Kidney capillary endothelial cell (primary cell): ENCODE measurements at regions not wholly inside any gene's neighbourhood (a gene's known extent, or its start where the extent isn't known, plus 50 kb on each side); places are given as distances from the start of the nearest gene placed in this dataset.

Experiments
- DNase-seq: peaks from one replicate; pipeline ENCODE4 v3.0.0-alpha.2; 2018; ENCODE audit warnings: low spot score

DNA sequence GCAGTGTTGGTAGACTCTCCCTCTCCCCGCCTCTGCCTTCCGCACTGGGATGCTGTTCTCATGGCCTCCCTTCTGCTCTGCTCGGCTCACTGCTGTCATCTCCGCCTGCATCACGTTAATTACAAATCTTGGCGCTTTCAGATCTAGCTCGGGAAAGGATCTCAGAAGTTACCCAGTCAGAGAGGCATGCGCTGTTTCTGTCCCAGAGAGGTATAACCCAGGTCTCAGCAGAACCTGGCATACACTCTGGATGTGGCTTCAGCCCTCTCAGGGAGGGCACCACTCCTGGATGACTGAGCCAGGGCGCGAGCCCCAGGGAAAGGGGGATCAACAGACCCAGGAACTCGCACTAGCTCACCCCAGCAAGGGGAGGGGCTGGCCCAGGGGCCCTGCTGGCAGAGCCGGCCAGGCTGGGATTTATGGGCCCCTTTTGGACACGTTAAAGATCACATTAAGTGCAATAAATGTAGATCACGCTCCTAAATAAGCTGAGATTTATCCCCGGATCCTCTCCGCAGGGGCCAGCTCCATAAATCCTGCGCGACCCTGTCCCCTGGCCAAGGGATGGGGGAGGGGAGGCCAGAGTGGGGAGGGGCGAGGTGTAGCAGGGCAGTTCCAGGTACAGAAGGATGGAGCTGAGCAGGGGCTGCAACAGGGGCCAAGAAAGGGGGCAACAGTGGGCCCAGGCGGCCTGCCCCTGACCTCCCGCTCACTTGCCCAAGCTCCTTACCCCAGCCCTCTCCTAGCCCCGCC, 101.3 kb upstream of the ZBTB40 start:
- DNase-seq: no peak

GRCh38 chr1:22350924-22351767, 100.5 kb upstream of the ZBTB40 start:
- no peak for DNase-seq

- no peak for DNase-seq
These were observed 99.9 kb upstream of the ZBTB40 start for GRCh38 chr1:22351768-22352080.

- DNase-seq: no peak
These were observed 99.3 kb upstream of the ZBTB40 start for GRCh38 chr1:22352355-22352754.

- no peak for DNase-seq
These were observed 98.8 kb upstream of the ZBTB40 start for GRCh38 chr1:22352896-22353295.

GRCh38 chr1:22359427-22359826, 92.2 kb upstream of the ZBTB40 start:
- no peak for DNase-seq

DNA sequence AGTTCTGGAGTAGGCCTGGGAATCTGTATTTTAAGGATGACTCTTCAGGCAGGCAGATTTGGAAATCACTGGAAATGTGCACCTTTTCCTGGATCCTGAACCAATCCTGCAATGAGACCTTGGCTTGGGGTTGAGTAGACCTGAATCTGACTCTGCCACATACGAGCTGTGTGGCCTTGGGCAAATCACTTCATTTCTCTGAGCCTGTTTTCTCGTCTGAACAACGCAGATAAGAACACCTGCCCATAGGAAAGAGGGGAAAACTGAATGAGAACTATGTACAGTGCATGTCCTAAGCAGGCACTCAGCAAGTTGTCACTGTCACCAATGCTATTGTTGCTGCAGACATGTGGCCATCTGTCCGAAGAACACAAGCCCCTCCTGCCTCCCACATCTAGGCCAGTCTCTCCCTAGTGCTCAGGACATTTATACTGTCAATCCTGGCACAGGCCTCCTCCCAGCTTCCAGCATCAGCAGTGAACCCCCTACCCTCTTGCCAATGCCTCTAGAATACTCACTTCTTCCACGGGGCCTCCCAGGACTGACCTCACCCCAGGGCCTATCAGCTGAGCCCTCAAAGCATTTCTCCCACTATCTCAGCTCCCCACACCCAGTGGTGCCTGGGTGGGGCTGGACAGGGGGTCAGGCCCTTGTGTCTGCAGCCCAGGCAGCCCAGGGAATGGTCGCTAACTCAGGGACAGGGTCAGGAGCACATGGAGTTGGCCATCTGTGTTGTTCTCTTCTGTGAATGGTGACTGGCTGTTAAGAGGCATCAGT, 88.8 kb upstream of the ZBTB40 start:
- no peak for DNase-seq

DNA sequence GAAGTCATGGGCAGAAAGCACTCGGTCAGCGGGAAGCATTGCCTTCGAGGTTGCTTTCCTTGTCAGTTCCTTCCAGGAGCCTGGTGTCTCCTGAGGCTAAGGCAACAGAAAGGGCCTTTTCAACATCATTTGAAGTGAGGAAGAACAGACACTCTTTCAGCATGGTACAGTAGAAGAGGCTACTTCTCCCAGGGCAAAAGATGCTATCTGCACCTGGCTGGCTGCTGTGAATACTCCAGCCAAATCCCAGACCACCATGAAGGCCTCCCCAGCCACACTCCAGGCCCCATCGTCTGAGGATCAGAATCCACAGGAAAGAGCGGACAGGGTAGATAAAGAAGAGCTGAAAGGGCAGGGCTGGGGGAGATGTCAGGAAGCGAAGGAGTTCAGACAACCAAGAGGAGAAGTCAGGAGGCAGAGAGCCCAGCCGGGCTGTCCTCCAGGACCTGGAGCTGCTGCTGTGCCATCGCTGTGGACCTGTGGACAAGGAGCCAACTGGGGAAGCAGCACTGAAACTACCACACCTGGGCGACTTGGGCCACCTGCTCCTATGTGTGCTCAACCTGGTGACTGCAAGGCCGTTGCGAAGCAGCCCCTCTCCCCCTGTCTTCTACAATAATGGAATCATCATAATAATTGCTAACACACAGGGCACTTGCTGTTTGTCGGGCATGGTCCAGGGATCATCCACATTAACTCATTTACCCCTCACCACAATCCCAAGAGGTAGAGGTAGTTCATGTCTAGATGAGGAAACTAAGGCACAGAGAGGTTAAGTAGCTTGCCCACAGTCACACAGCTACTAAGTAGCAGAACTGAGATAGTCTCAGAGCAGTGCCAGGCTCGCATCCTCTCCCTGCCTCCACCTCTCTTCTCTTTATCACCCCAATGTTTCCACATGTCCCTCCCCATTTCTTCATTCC, 88.0 kb upstream of the ZBTB40 start:
- DNase-seq: no peak

DNA sequence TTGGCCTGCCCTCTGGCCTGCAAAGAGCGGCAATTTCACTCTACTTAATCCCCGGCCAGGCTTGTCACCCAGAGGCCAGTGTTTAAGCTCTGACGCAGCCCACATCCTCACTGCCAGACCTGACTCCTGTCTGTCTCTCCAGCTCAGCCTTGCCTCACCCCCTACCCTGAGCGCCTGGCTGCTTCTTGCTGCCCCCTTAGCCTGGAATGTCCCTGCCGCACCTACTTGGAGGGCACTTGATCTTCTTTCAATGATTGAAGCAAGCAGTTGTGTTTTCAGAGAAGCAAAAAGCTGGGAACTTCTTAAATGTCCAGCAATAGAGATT, 87.4 kb upstream of the ZBTB40 start:
- no peak for DNase-seq

DNA sequence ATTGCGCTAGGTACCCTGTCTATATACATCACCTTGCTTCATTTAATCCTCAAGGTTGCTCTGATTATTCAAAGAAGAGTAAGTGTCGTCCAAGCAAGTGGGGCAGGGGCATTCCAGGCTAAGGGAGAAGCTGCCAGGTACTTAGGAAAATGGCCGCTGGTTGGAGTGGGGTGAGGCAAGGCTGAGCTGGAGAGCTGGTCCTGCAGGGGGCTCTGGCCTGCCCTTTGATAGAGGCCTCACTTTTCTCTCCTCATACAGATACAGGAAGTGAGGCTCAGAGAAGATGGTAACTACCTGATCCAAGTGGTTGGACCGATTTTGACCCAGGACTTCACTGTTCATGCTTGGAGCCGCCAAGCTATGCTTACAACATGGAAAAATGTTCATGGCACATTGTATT, 86.9 kb upstream of the ZBTB40 start:
- DNase-seq: no peak

DNA sequence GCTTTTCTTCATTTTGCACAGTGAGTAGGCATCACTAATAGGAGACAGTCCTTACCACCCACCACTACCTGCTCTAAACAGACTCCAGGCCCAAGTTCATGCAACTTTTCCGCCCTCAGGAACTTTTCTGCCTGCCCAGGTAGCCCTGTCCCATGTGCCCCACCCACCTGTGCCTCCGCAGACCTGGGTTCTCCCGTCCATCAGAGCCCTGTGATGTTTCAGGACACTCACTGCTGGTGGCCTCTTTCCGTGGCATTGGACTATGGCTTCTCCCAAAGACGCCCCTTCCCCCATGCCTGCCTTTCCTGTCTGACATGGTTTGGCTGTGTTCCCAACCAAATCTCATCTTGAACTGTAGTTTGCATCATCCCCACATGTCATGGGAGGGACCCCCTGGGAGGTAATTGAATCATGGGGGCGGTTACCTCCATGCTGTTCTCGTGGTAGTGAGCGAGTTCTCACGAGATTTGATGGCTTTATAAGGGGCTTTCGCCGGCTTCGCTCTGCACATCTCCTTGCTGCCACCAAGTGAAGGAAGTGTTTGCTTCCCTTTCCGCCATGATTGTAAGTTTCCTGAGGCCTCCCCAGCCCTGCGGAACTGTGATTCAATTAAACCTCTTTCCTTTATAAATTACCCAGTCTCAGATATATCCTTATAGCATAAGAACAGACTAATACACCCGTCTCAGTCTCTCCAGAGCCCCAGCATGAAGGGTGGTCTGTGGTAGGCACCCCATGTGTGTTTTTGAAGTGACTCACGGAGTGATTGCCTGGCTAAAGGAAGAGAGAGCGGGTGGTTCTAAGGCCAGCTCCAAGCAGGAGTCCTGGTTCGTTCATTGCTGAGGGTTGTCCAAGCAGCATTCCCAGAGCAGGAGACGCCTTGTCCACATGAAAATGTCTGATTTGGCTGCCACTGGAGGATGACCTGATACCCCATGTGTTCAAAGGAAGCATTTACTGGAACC, 86.0 kb upstream of the ZBTB40 start:
- no peak for DNase-seq

DNA sequence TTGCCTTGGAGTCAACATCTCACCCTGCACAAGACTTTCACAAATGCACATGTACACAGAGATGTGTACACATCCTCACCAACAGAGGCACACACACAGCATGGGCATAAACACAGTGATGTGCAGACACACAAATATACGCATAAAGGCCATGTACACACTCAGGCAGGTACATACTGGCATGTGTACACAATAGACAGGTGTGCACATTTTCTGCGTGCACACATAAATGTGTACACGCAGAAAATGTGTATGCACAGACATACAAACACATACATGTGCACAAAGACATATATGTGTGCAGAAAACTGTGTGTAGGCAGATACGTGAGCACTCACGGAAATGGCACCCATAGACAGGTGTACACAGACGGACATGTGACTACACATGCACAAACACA, 85.3 kb upstream of the ZBTB40 start:
- no peak for DNase-seq

DNA sequence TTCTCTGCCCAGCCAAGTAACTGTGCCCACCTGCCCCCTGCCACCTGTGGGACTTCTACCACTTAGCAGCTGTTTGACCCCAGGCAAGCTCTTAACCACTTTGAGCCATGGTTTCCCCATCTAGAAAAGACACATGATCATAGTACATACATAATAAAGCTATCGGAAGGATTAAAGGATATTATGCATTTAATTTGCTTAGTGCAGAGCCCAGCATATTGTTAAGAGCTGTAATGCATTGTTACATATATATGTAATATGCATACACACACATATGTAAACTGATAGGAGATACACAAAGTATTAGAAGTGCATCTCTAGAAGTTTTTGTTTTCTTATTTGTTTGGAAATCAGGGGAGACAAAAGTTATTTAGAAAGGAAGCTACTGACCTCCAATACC, 83.5 kb upstream of the ZBTB40 start:
- DNase-seq: no peak

- no peak for DNase-seq
These were observed 82.1 kb upstream of the ZBTB40 start for GRCh38 chr1:22369294-22370189.

DNA sequence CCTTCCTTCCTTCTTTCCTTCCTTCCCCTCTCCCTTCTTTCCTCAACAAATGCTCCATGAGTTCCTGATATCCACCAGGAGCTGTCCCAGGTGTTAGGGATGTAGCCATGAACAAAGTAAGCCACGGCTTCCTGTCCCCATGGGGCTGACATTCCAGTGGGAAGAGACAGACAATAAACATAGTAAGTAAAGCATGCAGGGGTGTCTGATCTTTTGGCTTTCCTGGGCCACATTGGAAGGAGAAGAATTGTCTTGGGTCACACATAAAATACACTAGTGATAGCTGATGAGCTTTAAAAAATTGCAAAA, 81.5 kb upstream of the ZBTB40 start:
- no peak for DNase-seq

GRCh38 chr1:22371408-22371807, 80.2 kb upstream of the ZBTB40 start:
- DNase-seq: no peak

- DNase-seq: no peak
These were observed 78.4 kb upstream of the ZBTB40 start for GRCh38 chr1:22373252-22373651.

DNA sequence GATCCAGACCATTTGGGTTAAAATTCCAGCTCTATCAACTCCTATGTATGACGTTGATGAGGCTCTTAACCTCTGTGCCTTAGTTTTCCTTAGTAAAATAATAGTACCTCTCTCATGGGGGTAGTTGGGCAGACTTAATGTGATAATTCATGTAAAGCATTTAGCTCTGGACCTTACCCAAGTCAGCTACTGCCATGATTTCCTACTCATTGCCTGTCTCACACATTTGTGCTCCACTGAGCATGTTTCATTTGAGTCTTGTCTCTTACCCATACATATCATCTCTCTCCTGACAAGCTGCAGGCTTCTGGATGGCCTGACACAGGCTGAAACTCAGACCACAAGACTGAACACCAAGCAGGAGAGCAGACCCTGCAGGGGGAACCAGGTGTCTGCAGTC, 77.7 kb upstream of the ZBTB40 start:
- no peak for DNase-seq

- DNase-seq: no peak
These were observed 76.0 kb upstream of the ZBTB40 start for GRCh38 chr1:22375601-22376000.

DNA sequence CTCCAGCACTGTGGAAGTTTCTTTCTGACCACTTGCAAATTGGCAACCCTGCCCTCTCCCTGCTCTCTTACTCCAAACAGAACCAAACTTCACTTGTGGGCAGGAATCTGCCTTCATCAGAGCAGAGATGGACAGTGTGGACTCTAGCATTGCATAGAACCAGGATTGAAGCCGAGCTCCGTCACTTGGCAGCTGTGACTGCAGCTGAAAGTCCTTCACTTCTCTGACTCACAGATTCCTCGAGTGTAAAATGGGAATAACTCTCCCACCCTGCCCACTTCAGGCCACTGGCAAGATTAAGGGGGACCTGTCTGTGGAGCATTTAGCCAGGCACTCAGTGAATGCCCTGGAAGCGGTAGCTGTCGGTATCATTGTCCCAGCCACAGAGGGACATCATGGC, 75.7 kb upstream of the ZBTB40 start:
- no peak for DNase-seq
